ENCODE measurements at regions not wholly inside any gene's neighbourhood (a gene's known extent, or its start where the extent isn't known, plus 50 kb on each side); places are given as distances from the start of the nearest gene placed in this dataset.

- TF ChIP-seq CBX5 (IDR thresholded peaks at IDR 0.05; ENCODE audit: borderline replicate concordance, low read depth) (no peak), CTCF (IDR thresholded peaks at IDR 0.05 in 2 of 3, conservative IDR thresholded peaks at IDR 0.05 in 1 of 3; ENCODE audit: insufficient read depth in 2 of 3, low read depth in 1 of 3, low read length in 3 of 3) (no peak), TFAP4 (CRISPR knock-in tag; IDR thresholded peaks at IDR 0.05; ENCODE audit: borderline replicate concordance) (no peak), POLR2G (IDR thresholded peaks at IDR 0.05; ENCODE audit: low read depth, low read length) (no peak), ZNF76 (CRISPR knock-in tag; IDR thresholded peaks at IDR 0.05; ENCODE audit: borderline replicate concordance) (no peak), RFX1 (IDR thresholded peaks at IDR 0.05) (no peak), SMAD4 (CRISPR knock-in tag; conservative IDR thresholded peaks at IDR 0.05) (no peak), MTA3 (IDR thresholded peaks at IDR 0.05; ENCODE audit: borderline replicate concordance) (no peak), ATF1 (CRISPR knock-in tag; IDR thresholded peaks at IDR 0.05) (no peak), ATF1 (tag; IDR thresholded peaks at IDR 0.05) (no peak)
Observed at GRCh38 chrX:114210879-114211278, 373.0 kb upstream of the HTR2C start.

All from K562 (cell line).